ENCODE measurements at regions not wholly inside any gene's neighbourhood (a gene's known extent, or its start where the extent isn't known, plus 50 kb on each side); places are given as distances from the start of the nearest gene placed in this dataset.
"Not testable (repeated sequence)": the region's sequence is repeated elsewhere in the genome, so short reads cannot be mapped to it uniquely, and the experiment has no call there.

GRCh38 chr9:115849679-115850412 lies 303.7 kb upstream of the PAPPA start:
- no peak for DNase-seq
- intact Hi-C loops (cut with DNase I), result no loop called here

GRCh38 chr9:115850548-115851304 lies 302.9 kb upstream of the PAPPA start:
- intact Hi-C loops (cut with DNase I), result no loop called here
- DNase-seq, result no peak

- DNase-seq, result no peak
- intact Hi-C loops (cut with DNase I), result no loop called here
Measured at GRCh38 chr9:115855458-115856133, 298.0 kb upstream of the PAPPA start.

- intact Hi-C loops (cut with DNase I); DNase-seq: not testable (repeated sequence)
Measured at GRCh38 chr9:115858421-115858820, 295.2 kb upstream of the PAPPA start.

DNA sequence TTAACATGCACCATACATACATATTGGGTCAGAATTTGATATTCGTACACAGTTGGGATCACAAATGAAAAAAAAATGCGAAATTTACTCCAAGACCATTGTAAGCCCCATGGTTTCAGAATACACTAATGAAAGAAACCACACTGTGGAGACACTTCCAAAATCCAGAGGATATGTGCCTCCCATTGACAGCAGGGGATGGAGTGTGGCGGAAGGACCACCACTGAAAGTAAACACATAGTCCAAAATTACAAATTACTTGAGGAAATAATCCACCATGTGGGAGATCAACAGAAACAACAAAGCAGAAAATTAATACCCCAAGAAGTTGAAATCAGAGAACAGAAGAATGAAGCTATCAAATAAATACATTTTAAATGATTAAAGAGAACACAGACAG lies 291.6 kb upstream of the PAPPA start:
- no peak for DNase-seq
- intact Hi-C loops (cut with DNase I), result no loop called here

DNA sequence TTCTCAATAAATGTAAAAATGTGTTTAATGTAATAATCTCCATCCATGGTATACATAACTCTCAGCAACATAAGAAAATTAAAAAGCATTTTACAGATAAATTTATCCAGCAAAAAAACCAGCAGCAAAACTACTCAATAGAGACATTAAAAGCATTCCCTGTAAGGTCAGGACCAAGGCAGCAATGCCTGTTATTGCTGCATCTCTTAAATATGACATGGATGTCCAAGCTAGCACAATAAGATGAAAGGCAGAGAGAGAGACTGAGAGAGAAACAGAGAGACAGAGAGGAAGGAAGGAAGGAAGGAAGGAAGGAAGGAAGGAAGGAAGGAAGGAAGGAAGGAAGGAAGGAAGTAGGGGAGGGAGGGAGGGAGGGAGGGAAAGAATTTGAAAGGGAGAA lies 289.0 kb upstream of the PAPPA start:
- DNase-seq, result no peak
- intact Hi-C loops (cut with DNase I), result no loop called here

GRCh38 chr9:115867326-115867725 lies 286.3 kb upstream of the PAPPA start:
- intact Hi-C loops (cut with DNase I), result no loop called here
- DNase-seq, result no peak

DNA sequence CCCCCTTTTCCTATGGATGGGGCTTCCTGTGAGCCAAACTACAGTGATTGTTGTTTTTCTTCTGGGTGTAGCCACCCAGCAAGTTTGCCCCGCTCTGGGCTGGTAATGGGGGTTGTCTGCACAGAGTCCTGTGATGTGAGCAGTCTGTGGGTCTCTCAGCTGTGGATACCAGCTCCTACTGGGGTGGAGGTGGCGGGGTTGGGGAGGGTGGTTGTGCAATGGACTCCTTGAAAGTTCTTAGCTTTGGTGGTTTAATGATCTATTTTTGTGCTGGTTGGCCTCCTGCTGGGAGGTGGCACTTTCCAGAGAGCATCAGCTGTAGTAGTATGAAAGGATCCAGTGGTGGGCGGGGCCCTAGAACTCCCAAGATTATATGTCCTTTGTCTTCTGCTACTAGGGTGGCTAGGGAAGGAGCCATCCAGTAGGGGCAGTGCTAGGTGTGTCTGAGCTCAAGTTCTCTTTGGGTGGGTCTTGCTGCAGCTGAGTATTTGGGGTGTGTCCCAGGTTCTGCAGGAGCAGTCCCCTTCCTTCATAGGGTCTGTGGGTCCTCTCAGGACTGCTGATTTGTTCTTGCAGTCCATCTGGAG lies 275.6 kb upstream of the PAPPA start:
- intact Hi-C loops (cut with DNase I), result no loop called here
- DNase-seq, result no peak

DNA sequence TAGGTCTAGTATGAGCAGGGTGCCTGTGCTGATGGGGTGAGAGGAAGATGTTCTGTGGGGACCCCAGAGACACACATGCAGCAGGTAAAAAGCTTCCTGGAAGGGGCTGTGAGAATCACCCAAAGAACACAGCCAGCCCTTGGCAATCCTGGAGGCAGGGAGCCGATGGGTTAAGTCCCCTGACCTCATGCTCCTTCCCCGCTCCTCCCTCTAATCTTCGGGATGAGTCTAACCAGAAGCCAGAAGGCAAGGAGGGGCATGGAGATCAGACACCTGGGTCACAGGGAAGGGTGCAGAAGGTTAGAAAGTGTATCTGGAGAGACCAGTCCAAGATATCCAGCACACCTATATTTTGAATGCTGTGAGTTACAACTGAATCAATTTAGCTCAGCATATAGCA lies 274.1 kb upstream of the PAPPA start:
- intact Hi-C loops (cut with DNase I), result no loop called here

GRCh38 chr9:115880221-115880885 lies 273.2 kb upstream of the PAPPA start:
- intact Hi-C loops (cut with DNase I), result no loop called here
- no peak for DNase-seq

More for the DNA sequence above, 274.1 kb upstream of the PAPPA start:
- DNase-seq, result no peak

DNA sequence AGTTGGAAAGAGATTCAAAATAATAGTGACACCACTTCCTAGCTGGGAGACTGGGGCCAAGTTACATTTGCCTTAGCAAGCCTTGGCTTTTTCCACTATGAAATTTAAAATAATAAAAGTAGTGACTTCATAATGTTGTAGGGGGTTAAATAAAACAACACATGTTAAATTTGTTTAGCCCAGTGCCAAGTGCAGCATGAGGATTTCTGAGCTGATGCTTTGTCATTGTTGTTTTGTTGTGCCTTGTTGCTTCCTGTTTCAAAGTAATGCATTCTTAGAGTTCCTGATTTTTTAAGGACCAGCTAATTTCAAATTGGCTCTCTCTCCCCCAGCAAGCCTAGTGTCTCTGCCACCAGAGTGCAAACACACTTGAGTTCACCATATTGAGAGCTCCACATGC lies 270.7 kb upstream of the PAPPA start:
- intact Hi-C loops (cut with DNase I), result no loop called here
- no peak for DNase-seq

DNA sequence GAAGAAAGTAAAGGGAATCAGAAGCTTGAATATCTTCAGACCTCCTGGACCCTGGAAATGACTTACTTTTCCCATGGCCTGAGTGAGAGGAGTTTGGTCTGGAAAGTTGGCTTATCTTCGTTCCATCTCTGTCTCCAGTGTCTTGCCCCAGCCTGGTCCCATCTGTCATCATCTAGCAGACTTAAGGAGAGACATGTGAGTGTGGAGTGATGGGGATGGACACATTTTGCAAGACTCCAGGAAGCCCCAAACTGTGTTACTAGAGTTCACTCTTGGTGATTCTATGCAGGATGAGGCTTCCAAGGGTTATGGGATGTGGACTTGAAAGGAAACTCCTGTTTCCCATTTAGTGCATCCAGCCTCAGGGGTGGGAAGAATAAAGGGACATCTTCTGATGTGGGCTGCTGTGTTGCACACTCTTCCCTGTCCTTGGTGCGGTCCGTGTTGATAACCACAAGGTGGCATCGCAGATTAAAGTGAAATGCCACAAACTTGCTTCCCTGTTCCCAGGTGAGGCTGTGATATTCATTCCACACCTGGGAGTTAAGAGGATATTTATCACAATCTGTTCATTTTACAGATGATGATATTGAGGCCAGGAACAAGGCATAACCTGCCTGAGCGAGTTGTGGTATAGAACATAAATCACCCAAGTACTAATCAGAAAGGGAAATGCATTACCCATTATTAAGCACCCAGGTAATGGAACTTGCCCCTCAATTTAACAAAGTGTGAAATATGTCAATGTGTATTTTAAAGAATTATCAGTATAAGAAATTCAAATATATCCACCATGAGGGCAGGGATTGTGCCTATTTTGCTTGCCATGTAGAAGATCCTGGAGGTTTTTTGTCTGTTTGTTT lies 269.9 kb upstream of the PAPPA start:
- intact Hi-C loops (cut with DNase I), result no loop called here
- peak in 36 of 42 donors; percentile 1 to 69 (median 32) for DNase-seq

GRCh38 chr9:115884846-115885245 lies 268.7 kb upstream of the PAPPA start:
- no peak for DNase-seq
- intact Hi-C loops (cut with DNase I), result no loop called here

GRCh38 chr9:115888131-115888530 lies 265.5 kb upstream of the PAPPA start:
- DNase-seq, result no peak
- intact Hi-C loops (cut with DNase I), result no loop called here

DNA sequence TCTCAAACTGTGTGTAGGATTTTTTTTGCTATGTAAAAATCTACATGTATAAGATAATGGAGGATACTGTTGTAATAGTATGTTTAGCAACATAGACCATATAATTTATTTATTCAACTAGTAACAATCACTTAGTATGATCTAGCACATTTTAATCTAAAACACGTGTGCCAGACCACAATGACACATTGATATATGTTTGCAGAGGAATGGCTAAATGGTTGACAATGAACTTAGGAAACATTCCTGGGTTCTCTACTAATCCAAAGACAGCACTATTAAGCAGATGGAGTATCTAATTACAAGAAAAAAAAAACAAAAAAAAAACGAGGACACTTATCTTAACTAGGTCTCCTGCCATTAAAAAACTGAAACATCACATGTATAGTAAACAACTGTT lies 261.7 kb upstream of the PAPPA start:
- DNase-seq, result no peak

GRCh38 chr9:115898478-115898877 lies 255.1 kb upstream of the PAPPA start:
- DNase-seq, result not testable (repeated sequence)

More for the DNA sequence above, 261.7 kb upstream of the PAPPA start:
- intact Hi-C loops (cut with DNase I), result no loop called here

GRCh38 chr9:115900698-115901097 lies 252.9 kb upstream of the PAPPA start:
- DNase-seq, result no peak
- intact Hi-C loops (cut with DNase I), result no loop called here

More at GRCh38 chr9:115898478-115898877, 255.1 kb upstream of the PAPPA start:
- intact Hi-C loops (cut with DNase I), result not testable (repeated sequence)

- no peak for DNase-seq
- intact Hi-C loops (cut with DNase I), result no loop called here
Measured at GRCh38 chr9:115910959-115911358, 242.6 kb upstream of the PAPPA start.

All from head of caudate nucleus (tissue), 42 donors.